Choroid plexus epithelial cell (primary cell): ENCODE measurements at regions not wholly inside any gene's neighbourhood (a gene's known extent, or its start where the extent isn't known, plus 50 kb on each side); places are given as distances from the start of the nearest gene placed in this dataset.

Source experiments
- DNase-seq: peaks from one replicate; pipeline ENCODE4 v3.0.0-alpha.2; 2010; ENCODE audit warnings: low read depth
- H3K4me3 ChIP-seq: 2 replicates; pipeline ENCODE4 v1.5.1; 2011; ENCODE audit warnings: low read depth, mild to moderate bottlenecking, control low read depth, low read length, moderate library complexity
- TF ChIP-seq, protein P1 (sequence below): conservative IDR thresholded peaks from 2 replicates; pipeline ENCODE4 v1.5.1; 2011; ENCODE audit warnings: low read depth, mild to moderate bottlenecking, control low read depth, inconsistent platforms, low read length, moderate library complexity

GRCh38 chr2:176414641-176415040 lies 145.4 kb downstream of the MTX2 start:
- DNase-seq: no peak

GRCh38 chr2:176415174-176415895 lies 146.1 kb downstream of the MTX2 start:
- no peak for DNase-seq
- H3K4me3 ChIP-seq: no peak overlapping the region
- TF ChIP-seq, protein P1, sequence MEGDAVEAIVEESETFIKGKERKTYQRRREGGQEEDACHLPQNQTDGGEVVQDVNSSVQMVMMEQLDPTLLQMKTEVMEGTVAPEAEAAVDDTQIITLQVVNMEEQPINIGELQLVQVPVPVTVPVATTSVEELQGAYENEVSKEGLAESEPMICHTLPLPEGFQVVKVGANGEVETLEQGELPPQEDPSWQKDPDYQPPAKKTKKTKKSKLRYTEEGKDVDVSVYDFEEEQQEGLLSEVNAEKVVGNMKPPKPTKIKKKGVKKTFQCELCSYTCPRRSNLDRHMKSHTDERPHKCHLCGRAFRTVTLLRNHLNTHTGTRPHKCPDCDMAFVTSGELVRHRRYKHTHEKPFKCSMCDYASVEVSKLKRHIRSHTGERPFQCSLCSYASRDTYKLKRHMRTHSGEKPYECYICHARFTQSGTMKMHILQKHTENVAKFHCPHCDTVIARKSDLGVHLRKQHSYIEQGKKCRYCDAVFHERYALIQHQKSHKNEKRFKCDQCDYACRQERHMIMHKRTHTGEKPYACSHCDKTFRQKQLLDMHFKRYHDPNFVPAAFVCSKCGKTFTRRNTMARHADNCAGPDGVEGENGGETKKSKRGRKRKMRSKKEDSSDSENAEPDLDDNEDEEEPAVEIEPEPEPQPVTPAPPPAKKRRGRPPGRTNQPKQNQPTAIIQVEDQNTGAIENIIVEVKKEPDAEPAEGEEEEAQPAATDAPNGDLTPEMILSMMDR: no peak

More at GRCh38 chr2:176414641-176415040, 145.4 kb downstream of the MTX2 start:
- TF ChIP-seq, protein P1: no peak
- H3K4me3 ChIP-seq: no peak overlapping the region

- TF ChIP-seq, protein P1: no peak
- no peak overlapping the region for H3K4me3 ChIP-seq
- DNase-seq: no peak
These were observed 146.8 kb downstream of the MTX2 start for GRCh38 chr2:176415937-176416499.

- H3K4me3 ChIP-seq: no peak overlapping the region
- DNase-seq: no peak
- TF ChIP-seq, protein P1: no peak
These were observed 149.5 kb downstream of the MTX2 start for GRCh38 chr2:176418768-176419167.

- TF ChIP-seq, protein P1: no peak
- H3K4me3 ChIP-seq: no peak overlapping the region
- peak; percentile 77 for DNase-seq
These were observed 150.4 kb downstream of the MTX2 start for GRCh38 chr2:176419591-176420071.

DNA sequence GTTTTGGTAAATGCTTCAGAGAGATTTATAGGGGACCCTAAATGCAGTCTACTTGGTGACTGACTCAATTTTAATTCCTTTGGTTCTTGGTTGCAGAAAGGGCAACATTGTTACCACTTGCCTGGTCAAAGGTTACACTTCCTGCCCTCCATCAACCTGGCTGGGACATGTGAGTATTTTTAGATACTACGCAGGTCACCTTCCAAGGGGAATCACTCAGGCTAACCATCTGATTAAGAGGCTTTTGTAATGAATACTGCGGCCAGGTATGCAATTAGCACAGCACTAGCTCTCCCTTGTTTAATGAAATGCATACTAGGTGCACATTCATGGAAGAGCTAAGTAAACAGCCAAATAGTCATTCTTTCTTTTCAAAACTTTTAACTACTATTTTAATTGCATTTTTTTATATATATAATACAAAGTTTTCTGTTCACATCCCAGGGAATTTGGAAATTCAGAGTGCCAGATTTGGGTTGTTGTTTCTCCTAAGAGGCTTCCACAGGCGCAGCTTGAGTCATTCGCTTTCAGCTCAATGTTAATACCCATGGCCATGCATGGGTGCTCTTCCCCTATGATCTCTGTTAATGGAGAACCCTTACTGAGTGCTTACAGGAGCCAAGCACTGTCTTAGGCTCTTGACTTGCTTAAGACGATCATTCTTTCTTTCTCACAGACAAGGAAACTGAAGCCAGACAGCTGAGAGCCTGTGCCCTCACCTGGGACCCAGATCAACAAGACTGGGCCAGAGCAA lies 152.2 kb downstream of the MTX2 start:
- H3K4me3 ChIP-seq: no peak overlapping the region
- TF ChIP-seq, protein P1: no peak
- no peak for DNase-seq
